Astrocyte of the hippocampus (primary cell): ENCODE measurements at regions not wholly inside any gene's neighbourhood (a gene's known extent, or its start where the extent isn't known, plus 50 kb on each side); places are given as distances from the start of the nearest gene placed in this dataset.
"Not testable (repeated sequence)": the region's sequence is repeated elsewhere in the genome, so short reads cannot be mapped to it uniquely, and the experiment has no call there.

Experiments used
- DNase-seq: peaks from one replicate; pipeline ENCODE4 v3.0.0; 2011; ENCODE audit warnings: low read depth, low spot score

GRCh38 chr6:87766211-87766610, 64.2 kb upstream of the AKIRIN2 start:
- DNase-seq, result no peak

DNA sequence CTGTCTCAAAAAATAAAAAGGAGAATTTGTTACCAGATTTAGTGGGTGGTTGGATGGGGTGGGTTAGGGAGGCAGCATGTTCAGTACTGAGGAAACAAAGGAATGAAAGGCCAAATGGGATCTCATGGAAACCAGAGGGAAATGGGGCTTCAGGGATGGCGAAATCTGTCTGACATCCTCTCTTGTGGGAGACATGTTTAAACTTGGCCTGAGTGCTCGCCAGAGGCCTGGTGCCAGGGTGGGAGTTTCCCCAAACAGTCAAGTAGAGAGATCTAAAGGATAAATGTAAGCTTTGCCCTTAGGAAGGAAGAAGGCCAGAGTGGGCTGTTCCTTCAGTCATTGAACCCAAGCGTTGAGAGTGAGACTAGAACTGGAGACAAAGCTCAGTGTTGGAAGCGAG, 61.9 kb upstream of the AKIRIN2 start:
- DNase-seq, result no peak

DNA sequence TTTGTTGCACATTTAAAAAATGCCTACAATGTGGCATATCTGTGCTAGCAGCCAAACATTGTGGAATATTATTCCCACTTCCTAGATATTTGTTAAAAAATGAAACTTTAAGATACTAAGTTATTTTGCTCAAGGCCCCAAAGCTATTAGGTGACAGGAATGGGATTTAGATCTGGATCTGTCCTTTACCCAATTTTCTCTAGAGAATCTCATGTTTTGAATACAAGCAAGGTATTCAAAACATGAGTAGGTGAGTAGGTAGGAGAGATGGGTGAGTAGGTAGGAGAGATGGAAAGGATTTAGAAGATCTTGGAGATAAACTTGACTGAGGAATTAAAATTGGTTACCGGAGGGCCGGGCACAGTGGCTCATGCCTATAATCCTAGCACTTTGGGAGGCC, 61.2 kb upstream of the AKIRIN2 start:
- no peak for DNase-seq

GRCh38 chr6:87762116-87762515, 60.1 kb upstream of the AKIRIN2 start:
- no peak for DNase-seq

DNA sequence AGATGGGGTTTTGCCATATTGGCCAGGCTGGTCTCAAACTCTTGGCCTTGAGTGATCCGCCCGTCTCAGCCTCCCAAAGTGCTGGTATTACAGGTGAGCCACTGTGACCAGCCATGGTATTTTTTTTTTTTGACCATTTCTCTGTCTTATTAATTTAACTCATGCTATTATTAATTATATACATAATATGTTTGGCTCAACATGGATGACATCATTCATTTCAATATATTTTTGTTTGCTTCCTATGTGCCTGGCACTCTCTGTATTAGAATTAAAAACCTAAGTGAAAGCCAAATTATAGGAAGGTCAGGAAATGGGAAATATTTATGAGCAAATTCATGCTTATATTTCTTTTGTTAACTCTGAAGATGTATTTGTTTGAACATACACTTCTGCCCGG, 55.8 kb upstream of the AKIRIN2 start:
- DNase-seq, result no peak

DNA sequence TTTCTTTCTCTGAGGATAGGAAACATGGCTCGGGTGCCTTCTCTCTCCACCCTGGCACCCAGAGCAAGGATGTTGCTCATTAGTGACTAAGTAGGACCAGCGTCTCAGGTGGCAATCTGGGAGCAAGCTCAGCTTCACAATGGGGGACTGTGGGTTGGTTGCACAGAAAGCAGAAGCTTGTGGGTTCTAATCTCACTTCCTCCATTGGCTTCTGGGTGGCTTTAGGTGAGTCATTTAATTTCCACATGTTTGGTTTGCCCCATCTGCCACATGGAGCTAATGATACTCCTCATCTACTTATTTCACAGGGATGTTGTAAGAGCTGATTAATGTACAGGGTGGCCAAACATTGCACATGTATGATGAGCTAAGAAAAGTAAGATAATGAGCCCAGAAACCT, 54.8 kb upstream of the AKIRIN2 start:
- peak; percentile 89 for DNase-seq

- DNase-seq, result peak; percentile 93
Observed at GRCh38 chr6:87755708-87756671, 54.0 kb upstream of the AKIRIN2 start.

DNA sequence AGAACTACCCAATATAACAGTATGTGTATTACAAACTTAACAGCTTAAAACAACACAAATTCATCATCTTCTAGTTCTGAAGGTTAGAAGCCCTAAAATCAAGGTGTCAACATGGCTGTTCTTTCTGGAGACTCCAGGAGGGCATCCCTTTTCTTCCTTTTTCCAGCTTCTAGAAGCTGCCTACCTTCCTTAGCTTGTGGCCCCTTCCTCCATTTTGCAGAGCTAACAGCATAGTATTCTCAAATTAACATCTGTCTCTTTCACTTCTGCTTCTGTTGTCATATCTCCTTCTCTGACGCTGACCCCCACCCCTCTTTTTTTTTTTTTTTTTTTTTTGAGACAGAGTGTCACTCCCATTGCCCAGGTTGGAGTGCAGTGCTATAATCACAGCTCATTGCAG, 52.8 kb upstream of the AKIRIN2 start:
- no peak for DNase-seq

DNA sequence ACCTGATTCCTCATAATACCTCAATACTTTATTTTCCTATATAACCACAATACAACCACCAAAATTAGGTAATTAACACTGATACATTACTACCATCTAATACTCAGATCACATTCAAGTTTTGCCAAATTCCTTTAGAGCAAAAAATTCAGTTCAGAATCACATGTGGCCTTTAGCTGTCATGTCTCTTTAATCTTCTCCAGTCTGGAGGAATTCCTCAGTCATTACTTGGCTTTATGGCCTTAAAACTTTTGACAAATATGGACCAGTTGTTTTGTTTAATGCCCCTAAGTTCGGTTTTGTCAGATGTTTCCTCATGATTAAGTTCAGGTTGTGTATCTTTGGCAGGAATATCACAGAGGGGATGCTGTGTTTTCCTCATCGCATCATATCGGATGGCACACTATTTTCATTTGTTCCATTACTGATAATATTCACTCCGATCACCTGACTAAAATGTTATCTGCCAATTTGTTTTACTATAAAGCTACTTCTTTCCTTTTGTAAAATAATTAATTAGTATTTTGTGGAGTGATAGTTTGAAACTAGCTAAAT, 51.2 kb upstream of the AKIRIN2 start:
- no peak for DNase-seq

DNA sequence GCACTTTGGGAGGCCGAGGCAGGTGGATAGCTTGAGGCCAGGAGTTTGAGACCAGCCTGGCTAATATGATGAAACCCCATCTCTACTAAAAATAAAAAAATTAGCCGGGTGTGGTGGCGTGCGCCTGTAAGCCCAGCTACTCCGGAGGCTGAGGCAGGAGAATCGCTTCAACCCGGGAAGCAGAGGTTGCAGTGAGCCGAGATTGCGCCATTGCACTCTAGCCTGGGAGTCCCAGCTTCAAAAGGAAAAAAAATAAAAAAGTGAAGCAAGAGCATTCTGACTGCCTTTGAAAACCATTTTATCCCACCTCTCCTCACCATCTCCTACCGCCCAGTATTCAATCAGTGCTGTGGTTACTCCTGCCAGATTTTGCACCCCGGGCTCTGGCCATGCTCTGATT, 50.5 kb upstream of the AKIRIN2 start:
- not testable (repeated sequence) for DNase-seq
